ENCODE measurements at regions not wholly inside any gene's neighbourhood (a gene's known extent, or its start where the extent isn't known, plus 50 kb on each side); places are given as distances from the start of the nearest gene placed in this dataset.

DNA sequence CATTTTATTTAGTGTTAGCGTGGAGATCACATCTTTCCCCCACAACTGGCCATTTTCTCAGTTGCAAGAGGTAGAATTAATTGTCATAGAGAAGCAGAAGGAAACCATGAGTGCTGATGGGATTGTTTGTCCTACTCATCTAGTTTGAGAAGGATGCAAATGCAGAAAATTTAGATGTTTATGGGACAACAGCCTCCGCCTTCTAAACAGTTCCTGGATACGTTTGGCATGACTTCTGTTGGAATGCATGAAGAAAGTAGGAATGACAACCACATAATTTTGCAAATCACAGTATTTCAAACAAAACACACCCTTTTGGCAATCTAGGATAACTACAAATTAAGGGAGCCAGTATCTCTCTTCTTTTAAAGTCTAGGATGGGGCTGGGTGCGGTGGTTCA, 240.1 kb upstream of the SUCLG2 start:
- TF ChIP-seq, protein P1, sequence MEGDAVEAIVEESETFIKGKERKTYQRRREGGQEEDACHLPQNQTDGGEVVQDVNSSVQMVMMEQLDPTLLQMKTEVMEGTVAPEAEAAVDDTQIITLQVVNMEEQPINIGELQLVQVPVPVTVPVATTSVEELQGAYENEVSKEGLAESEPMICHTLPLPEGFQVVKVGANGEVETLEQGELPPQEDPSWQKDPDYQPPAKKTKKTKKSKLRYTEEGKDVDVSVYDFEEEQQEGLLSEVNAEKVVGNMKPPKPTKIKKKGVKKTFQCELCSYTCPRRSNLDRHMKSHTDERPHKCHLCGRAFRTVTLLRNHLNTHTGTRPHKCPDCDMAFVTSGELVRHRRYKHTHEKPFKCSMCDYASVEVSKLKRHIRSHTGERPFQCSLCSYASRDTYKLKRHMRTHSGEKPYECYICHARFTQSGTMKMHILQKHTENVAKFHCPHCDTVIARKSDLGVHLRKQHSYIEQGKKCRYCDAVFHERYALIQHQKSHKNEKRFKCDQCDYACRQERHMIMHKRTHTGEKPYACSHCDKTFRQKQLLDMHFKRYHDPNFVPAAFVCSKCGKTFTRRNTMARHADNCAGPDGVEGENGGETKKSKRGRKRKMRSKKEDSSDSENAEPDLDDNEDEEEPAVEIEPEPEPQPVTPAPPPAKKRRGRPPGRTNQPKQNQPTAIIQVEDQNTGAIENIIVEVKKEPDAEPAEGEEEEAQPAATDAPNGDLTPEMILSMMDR (IDR thresholded peaks at IDR 0.05; ENCODE audit: control extremely low read depth in 1 of 3, insufficient read depth in 1 of 3, low read depth in 1 of 3, low read length in 3 of 3), result no peak
- TF ChIP-seq EZH2 (IDR thresholded peaks at IDR 0.05; ENCODE audit: low read depth, low read length, severe bottlenecking) (no peak), TCF12 (IDR thresholded peaks at IDR 0.05; ENCODE audit: low read depth, low read length) (no peak), JUN (IDR thresholded peaks at IDR 0.05; ENCODE audit: low read depth, low read length) (no peak)
